ENCODE measurements at regions not wholly inside any gene's neighbourhood (a gene's known extent, or its start where the extent isn't known, plus 50 kb on each side); places are given as distances from the start of the nearest gene placed in this dataset.

DNA sequence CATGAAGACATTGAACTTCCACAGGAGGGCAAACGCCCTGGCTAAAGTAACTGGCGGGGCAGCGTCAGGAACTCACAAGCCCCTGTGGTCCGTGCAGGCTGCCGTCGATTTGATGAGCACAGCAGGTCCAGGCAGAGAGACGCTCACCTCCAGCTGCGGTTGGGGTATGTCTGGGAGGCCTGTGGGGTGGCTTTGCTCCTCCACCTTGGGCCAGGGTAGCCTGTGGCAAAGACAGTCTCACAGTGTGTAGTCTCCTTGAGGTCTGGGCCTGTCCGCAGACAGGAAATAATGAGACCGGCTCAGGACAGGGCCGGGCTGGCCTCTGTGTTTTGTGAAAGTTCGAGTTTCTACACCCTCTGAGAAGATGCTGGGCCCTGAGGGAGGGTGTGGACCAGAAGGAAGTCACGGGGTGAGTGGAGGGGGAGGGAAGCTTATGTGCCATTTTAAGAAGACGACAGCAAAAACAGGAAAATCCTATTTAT lies 103.3 kb downstream of the METRNL start:
- TF ChIP-seq, protein P1, sequence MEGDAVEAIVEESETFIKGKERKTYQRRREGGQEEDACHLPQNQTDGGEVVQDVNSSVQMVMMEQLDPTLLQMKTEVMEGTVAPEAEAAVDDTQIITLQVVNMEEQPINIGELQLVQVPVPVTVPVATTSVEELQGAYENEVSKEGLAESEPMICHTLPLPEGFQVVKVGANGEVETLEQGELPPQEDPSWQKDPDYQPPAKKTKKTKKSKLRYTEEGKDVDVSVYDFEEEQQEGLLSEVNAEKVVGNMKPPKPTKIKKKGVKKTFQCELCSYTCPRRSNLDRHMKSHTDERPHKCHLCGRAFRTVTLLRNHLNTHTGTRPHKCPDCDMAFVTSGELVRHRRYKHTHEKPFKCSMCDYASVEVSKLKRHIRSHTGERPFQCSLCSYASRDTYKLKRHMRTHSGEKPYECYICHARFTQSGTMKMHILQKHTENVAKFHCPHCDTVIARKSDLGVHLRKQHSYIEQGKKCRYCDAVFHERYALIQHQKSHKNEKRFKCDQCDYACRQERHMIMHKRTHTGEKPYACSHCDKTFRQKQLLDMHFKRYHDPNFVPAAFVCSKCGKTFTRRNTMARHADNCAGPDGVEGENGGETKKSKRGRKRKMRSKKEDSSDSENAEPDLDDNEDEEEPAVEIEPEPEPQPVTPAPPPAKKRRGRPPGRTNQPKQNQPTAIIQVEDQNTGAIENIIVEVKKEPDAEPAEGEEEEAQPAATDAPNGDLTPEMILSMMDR (IDR thresholded peaks at IDR 0.05) = no peak
- TF ChIP-seq POLR2A (IDR thresholded peaks at IDR 0.05) = no peak
